CD14-positive monocyte (primary cell): ENCODE measurements at regions not wholly inside any gene's neighbourhood (a gene's known extent, or its start where the extent isn't known, plus 50 kb on each side); places are given as distances from the start of the nearest gene placed in this dataset.

Experiments used
- DNase-seq, 3 donors: peaks; one replicate each; pipeline ENCODE4 v3.0.0-alpha.2; 2011 to 2022
- H2AFZ ChIP-seq: 2 replicates; pipeline ENCODE4 v1.6.0; 2012; ENCODE audit warnings: mild to moderate bottlenecking, low read depth, low read length, inconsistent platforms; ENCODE audit not compliant: insufficient read depth, poor library complexity, severe bottlenecking
- H3K27ac ChIP-seq, 2 donors: 1 replicate in 1 of 2; 2 replicates in 1 of 2; pipeline ENCODE4 v1.5.1; 2012 to 2013; ENCODE audit warnings: low read length in 2 of 2, control low read depth in 1 of 2, inconsistent platforms in 1 of 2, low read depth in 1 of 2, mild to moderate bottlenecking in 1 of 2
- H3K27me3 ChIP-seq, 2 donors: one replicate each; pipeline versions ENCODE4 v1.6.0 to v1.6.1; 2011 to 2013; ENCODE audit warnings: low read length in 2 of 2; ENCODE audit not compliant: control insufficient read depth in 2 of 2, insufficient read depth in 2 of 2
- H3K36me3 ChIP-seq, 2 donors: replicated peaks in 1 of 2; 1 replicate in 1 of 2; 2 replicates in 1 of 2; pipeline versions ENCODE4 v1.5.1 to v1.6.1; 2012 to 2013; ENCODE audit warnings: low read length in 2 of 2, control low read depth in 1 of 2, inconsistent platforms in 1 of 2, mild to moderate bottlenecking in 1 of 2; ENCODE audit not compliant: insufficient read depth in 2 of 2, control insufficient read depth in 1 of 2
- H3K4me1 ChIP-seq, 2 donors: 1 replicate in 1 of 2; 2 replicates in 1 of 2; pipeline versions ENCODE4 v1.5.1 to v1.6.1; 2012 to 2013; ENCODE audit warnings: low read length in 2 of 2, control low read depth in 1 of 2, inconsistent platforms in 1 of 2, mild to moderate bottlenecking in 1 of 2, moderate library complexity in 1 of 2; ENCODE audit not compliant: insufficient read depth in 2 of 2, control insufficient read depth in 1 of 2
- H3K4me2 ChIP-seq: replicated peaks from 2 replicates; pipeline ENCODE3; 2012; ENCODE audit warnings: low read length, moderate library complexity, mild to moderate bottlenecking; ENCODE audit not compliant: poor library complexity, severe bottlenecking; ENCODE audit errors: extremely low read depth
- H3K4me3 ChIP-seq, 3 experiments: fragments of 200-600 bp in 1 of 3; sonication (generic) in 1 of 3; replicated peaks in 1 of 3; 1 replicate in 2 of 3; 2 replicates in 1 of 3; pipeline ENCODE4 v1.5.1; 2011 to 2013; ENCODE audit warnings: low read length in 3 of 3, mild to moderate bottlenecking in 3 of 3, control low read depth in 2 of 3, low read depth in 2 of 3, inconsistent platforms in 1 of 3, moderate library complexity in 1 of 3
- H3K79me2 ChIP-seq: 2 replicates; pipeline ENCODE4 v1.6.0; 2012; ENCODE audit warnings: mild to moderate bottlenecking, control low read depth, inconsistent platforms, low read length, moderate library complexity; ENCODE audit not compliant: insufficient read depth
- H3K9ac ChIP-seq: 2 replicates; pipeline ENCODE4 v1.6.0; 2017; ENCODE audit warnings: low read length, mild to moderate bottlenecking; ENCODE audit not compliant: insufficient read depth, poor library complexity, severe bottlenecking
- H3K9me3 ChIP-seq, 2 donors: replicated peaks in 1 of 2; 1 replicate in 1 of 2; 2 replicates in 1 of 2; pipeline versions ENCODE4 v1.5.1 to v1.6.1; 2012 to 2013; ENCODE audit warnings: low read length in 2 of 2, control low read depth in 1 of 2; ENCODE audit not compliant: control insufficient read depth in 1 of 2, insufficient read depth in 1 of 2
- H4K20me1 ChIP-seq: 2 replicates; pipeline ENCODE4 v1.6.0; 2012; ENCODE audit warnings: mild to moderate bottlenecking, low read length, control low read depth, moderate library complexity; ENCODE audit not compliant: insufficient read depth
- H3K27ac Mint-ChIP-seq, 7 donors: one replicate each; pipeline ENCODE4 v1.8.0; 2020; ENCODE audit warnings: mild to moderate bottlenecking in 7 of 7, mixed read lengths in 7 of 7, moderate library complexity in 6 of 7, inconsistent platforms in 2 of 7
- H3K27me3 Mint-ChIP-seq, 3 donors: one replicate each; pipeline ENCODE4 v1.8.0; 2021 to 2022; ENCODE audit warnings: low read depth in 3 of 3, mild to moderate bottlenecking in 3 of 3, mixed read lengths in 3 of 3, moderate library complexity in 3 of 3, inconsistent platforms in 1 of 3
- H3K36me3 Mint-ChIP-seq, 2 donors: one replicate each; pipeline ENCODE4 v1.8.0; 2020; ENCODE audit warnings: mixed read lengths in 2 of 2, inconsistent platforms in 1 of 2, mild to moderate bottlenecking in 1 of 2
- H3K4me1 Mint-ChIP-seq: one replicate; pipeline ENCODE4 v1.8.0; 2020; ENCODE audit warnings: mild to moderate bottlenecking, mixed read lengths
- H3K4me3 Mint-ChIP-seq, 2 donors: one replicate each; pipeline ENCODE4 v1.8.0; 2020; ENCODE audit warnings: mild to moderate bottlenecking in 2 of 2, mixed read lengths in 2 of 2, moderate library complexity in 1 of 2
- H3K9me3 Mint-ChIP-seq, 7 donors: one replicate each; pipeline ENCODE4 v1.8.0; 2020 to 2022; ENCODE audit warnings: mixed read lengths in 7 of 7, mild to moderate bottlenecking in 6 of 7, moderate library complexity in 6 of 7, inconsistent platforms in 2 of 7
- CTCF ChIP-seq: fragments of 200-600 bp; IDR thresholded peaks from one replicate; pipeline ENCODE4 v1.8.0; 2022; ENCODE audit warnings: antibody characterized with exemption, mild to moderate bottlenecking
- WGBS: methylation state at CpG from one replicate; pipeline ENCODE4 v1.1.5; 2013; ENCODE audit warnings: missing lambda C conversion rate; ENCODE audit not compliant: insufficient coverage; 5-methylcytosine and 5-hydroxymethylcytosine counted together
- intact Hi-C, 2 donors: fragments of 100-400 bp; cut with micrococcal nuclease; formaldehyde crosslinking; loops; one replicate each; pipeline versions ENCODE4 v1.15.0 to v1.15.1; 2023

DNA sequence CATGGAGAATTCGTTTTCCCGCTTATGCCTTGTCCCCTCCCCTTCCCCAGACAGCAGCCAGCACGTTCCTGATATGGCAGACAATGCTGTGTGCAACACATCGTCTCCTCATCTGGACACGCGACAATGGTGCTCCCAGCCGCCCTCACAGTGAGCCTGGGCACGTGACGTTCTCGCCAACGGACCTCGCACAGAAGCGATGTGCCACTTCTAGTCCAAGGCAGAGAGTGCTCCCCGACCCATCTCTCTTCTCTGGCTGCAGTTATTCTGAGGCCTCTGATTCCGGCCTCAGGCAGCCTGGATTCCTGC lies 505.4 kb downstream of the EIPR1 start:
- DNase-seq, result no peak
- H3K79me2 ChIP-seq, result no peaks in the 10 kb centered on the region
- H4K20me1 ChIP-seq, result no peaks in the 10 kb centered on the region
- no peak overlapping the region for H3K27ac ChIP-seq
- H3K27me3 ChIP-seq, result no peaks in the 10 kb centered on the region
- H3K27me3 Mint-ChIP-seq, result peaks cover 0 to 3% (median 0%) of the 10 kb centered on the region in 3 donors
- H3K9ac ChIP-seq, result no peak overlapping the region
- WGBS, result 85% methylated on average over 15 of the region's 15 CpGs
- no peak for TF ChIP-seq CTCF
- H3K4me3 Mint-ChIP-seq, result no peak overlapping the region
- H3K4me1 ChIP-seq, result no peaks in the 10 kb centered on the region
- H3K36me3 Mint-ChIP-seq, result no peaks in the 10 kb centered on the region
- H3K27ac Mint-ChIP-seq, result no peak overlapping the region
- peaks cover 0 to 2% (median 0%) of the 10 kb centered on the region in 7 donors for H3K9me3 Mint-ChIP-seq
- no peaks in the 10 kb centered on the region for H3K36me3 ChIP-seq
- H3K4me2 ChIP-seq, result no peak overlapping the region
- H2AFZ ChIP-seq, result no peak overlapping the region
- intact Hi-C loops, result no loop called here
- no peak overlapping the region for H3K4me3 ChIP-seq
- no peaks in the 10 kb centered on the region for H3K4me1 Mint-ChIP-seq
- H3K9me3 ChIP-seq, result no peaks in the 10 kb centered on the region

GRCh38 chr2:2871480-2872308 lies 505.9 kb downstream of the EIPR1 start:
- H3K79me2 ChIP-seq, result no peaks in the 10 kb centered on the region
- H4K20me1 ChIP-seq, result no peaks in the 10 kb centered on the region
- no peak overlapping the region for H3K9ac ChIP-seq
- no peaks in the 10 kb centered on the region for H3K36me3 ChIP-seq
- TF ChIP-seq CTCF, result no peak
- no peak for DNase-seq
- H3K4me2 ChIP-seq, result no peak overlapping the region
- no peaks in the 10 kb centered on the region for H3K36me3 Mint-ChIP-seq
- 93% methylated on average over 17 of the region's 22 CpGs for WGBS
- no peak overlapping the region for H3K27ac ChIP-seq
- H3K9me3 ChIP-seq, result no peaks in the 10 kb centered on the region
- no peak overlapping the region for H2AFZ ChIP-seq
- H3K4me1 ChIP-seq, result no peaks in the 10 kb centered on the region
- no peak overlapping the region for H3K27ac Mint-ChIP-seq
- H3K4me1 Mint-ChIP-seq, result no peaks in the 10 kb centered on the region
- H3K9me3 Mint-ChIP-seq, result peaks cover 0 to 2% (median 0%) of the 10 kb centered on the region in 7 donors
- no peak overlapping the region for H3K4me3 Mint-ChIP-seq
- peaks cover 0 to 3% (median 0%) of the 10 kb centered on the region in 3 donors for H3K27me3 Mint-ChIP-seq
- H3K4me3 ChIP-seq, result no peak overlapping the region
- intact Hi-C loops, result no loop called here
- H3K27me3 ChIP-seq, result no peaks in the 10 kb centered on the region
